ENCODE measurements at regions not wholly inside any gene's neighbourhood (a gene's known extent, or its start where the extent isn't known, plus 50 kb on each side); places are given as distances from the start of the nearest gene placed in this dataset.

- TF ChIP-seq, protein P1, sequence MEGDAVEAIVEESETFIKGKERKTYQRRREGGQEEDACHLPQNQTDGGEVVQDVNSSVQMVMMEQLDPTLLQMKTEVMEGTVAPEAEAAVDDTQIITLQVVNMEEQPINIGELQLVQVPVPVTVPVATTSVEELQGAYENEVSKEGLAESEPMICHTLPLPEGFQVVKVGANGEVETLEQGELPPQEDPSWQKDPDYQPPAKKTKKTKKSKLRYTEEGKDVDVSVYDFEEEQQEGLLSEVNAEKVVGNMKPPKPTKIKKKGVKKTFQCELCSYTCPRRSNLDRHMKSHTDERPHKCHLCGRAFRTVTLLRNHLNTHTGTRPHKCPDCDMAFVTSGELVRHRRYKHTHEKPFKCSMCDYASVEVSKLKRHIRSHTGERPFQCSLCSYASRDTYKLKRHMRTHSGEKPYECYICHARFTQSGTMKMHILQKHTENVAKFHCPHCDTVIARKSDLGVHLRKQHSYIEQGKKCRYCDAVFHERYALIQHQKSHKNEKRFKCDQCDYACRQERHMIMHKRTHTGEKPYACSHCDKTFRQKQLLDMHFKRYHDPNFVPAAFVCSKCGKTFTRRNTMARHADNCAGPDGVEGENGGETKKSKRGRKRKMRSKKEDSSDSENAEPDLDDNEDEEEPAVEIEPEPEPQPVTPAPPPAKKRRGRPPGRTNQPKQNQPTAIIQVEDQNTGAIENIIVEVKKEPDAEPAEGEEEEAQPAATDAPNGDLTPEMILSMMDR (IDR thresholded peaks at IDR 0.05; ENCODE audit: extremely low read depth, missing control alignments): no peak
- peak; percentile 47 for DNase-seq (ENCODE audit: low spot score)
Measured at GRCh38 chr6:137736048-137736818, 130.8 kb upstream of the TNFAIP3 start.

DNA sequence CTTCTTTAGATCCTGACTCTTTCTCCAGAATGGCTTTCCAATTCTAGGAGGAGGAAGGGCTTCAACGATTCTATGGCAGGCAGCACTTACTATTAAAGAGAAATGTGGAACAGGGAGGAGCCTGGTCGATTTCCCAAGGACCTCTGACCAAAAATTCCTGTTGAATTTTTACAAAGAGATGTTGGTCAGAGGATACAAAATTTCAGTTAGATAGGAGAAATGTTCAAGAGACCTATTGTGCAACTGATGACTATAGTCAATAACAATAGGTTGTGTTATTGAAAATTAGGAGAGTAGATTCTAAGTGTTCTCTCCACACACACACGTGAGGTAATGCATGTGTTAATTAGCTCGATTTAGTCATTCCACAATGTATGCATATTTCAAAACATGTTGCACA lies 130.1 kb upstream of the TNFAIP3 start:
- TF ChIP-seq, protein P1 (IDR thresholded peaks at IDR 0.05; ENCODE audit: extremely low read depth, missing control alignments): no peak
- no peak for DNase-seq (ENCODE audit: low spot score)

- no peak for DNase-seq (ENCODE audit: low spot score)
- TF ChIP-seq, protein P1 (IDR thresholded peaks at IDR 0.05; ENCODE audit: extremely low read depth, missing control alignments): no peak
Measured at GRCh38 chr6:137737836-137738596, 129.0 kb upstream of the TNFAIP3 start.

DNA sequence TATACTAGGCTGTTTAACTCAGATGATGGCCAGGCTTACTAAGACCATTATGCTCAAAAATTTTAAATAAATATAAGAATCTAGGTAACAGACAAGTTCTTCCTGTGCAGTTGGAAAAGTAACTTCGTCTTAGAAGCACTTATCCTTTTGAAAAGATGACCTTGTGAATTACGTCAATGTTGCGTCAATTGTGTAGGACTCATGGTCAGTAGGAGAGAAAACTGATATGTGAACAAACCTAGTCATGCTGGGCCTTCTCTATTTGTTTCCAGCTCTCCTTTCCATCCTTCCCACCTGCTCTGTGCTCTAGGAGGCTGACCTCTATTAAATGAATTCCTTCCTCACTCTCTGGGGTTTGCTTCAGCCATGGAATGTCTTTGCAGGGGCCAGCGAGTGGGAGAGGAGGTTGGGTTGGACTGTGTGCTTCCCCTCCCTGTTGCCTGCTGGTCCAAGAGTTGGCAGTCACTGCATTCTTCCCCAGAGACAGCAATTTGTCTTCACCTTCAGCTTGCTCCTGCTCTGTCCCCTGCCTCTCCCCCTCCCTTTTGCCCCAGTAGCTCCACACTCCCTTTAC lies 128.0 kb upstream of the TNFAIP3 start:
- TF ChIP-seq, protein P1 (IDR thresholded peaks at IDR 0.05; ENCODE audit: extremely low read depth, missing control alignments): no peak
- DNase-seq (ENCODE audit: low spot score): no peak

GRCh38 chr6:137739544-137739943 lies 127.5 kb upstream of the TNFAIP3 start:
- DNase-seq (ENCODE audit: low spot score): no peak
- TF ChIP-seq, protein P1 (IDR thresholded peaks at IDR 0.05; ENCODE audit: extremely low read depth, missing control alignments): no peak

DNA sequence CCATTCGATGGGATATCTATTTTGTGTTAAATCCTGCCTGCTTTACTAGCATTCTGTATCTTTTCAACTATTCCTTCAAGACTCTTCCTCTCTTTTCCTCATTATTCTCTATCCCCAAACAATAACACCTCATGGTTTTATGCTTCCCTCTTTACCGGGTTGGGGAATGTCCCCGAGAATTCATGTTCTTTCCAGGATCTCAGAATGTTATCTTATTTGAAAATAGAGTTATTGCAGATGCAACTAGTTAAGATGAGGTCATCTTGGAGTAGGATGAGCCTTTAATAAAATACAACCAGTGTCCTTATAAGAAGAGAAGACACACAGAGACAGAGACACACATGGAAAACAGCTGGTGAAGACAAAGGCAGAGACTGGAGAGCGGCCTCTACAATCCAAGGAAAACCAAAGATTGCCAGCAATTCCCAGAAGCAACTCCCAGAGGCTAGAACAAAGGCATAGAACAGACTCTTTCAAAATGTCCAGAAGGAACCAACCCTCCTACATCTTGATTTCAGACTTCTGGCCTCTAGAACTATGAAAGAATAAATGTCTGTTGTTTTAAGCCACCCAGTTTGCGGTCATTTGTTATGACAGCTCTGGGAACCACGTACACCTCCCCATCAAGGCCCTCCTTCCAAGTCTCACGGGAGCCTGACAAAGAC lies 126.8 kb upstream of the TNFAIP3 start:
- DNase-seq (ENCODE audit: low spot score): no peak
- TF ChIP-seq, protein P1 (IDR thresholded peaks at IDR 0.05; ENCODE audit: extremely low read depth, missing control alignments): no peak
